ENCODE measurements at regions not wholly inside any gene's neighbourhood (a gene's known extent, or its start where the extent isn't known, plus 50 kb on each side); places are given as distances from the start of the nearest gene placed in this dataset.

DNA sequence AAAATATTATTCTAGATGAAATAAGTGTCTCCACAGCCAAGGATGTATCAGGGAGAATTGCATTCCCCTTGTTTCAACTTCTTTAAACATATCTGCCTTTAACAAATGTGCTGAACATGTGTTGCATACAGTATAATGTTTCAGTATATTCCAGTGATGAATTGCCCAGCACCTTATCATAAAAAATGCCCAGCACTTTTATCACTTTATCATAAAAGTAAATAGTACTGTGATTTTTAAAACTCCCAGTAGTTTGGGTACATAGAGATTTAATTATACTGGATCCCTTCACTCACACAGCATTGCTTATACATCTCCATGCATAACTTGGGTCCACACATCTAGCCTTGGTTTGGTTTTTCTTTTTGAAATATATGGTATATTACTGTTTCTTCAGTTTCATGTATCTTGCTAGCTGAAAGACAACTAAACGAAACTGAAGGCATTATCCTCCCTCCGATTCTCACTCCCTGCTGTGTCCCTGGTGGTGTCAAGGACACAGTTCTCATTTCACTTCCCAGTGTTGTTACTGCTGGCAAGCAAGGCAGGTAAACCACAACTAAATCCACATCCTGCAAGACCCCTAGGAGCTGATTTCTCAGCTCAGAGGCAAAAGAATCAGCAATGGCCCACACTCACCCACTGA lies 118.2 kb upstream of the SLC44A3 start:
- TF ChIP-seq, protein P1, sequence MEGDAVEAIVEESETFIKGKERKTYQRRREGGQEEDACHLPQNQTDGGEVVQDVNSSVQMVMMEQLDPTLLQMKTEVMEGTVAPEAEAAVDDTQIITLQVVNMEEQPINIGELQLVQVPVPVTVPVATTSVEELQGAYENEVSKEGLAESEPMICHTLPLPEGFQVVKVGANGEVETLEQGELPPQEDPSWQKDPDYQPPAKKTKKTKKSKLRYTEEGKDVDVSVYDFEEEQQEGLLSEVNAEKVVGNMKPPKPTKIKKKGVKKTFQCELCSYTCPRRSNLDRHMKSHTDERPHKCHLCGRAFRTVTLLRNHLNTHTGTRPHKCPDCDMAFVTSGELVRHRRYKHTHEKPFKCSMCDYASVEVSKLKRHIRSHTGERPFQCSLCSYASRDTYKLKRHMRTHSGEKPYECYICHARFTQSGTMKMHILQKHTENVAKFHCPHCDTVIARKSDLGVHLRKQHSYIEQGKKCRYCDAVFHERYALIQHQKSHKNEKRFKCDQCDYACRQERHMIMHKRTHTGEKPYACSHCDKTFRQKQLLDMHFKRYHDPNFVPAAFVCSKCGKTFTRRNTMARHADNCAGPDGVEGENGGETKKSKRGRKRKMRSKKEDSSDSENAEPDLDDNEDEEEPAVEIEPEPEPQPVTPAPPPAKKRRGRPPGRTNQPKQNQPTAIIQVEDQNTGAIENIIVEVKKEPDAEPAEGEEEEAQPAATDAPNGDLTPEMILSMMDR (conservative IDR thresholded peaks at IDR 0.05; ENCODE audit: low read depth, low read length), result no peak
- TF ChIP-seq EZH2 (IDR thresholded peaks at IDR 0.05; ENCODE audit: borderline replicate concordance, low read depth, low read length, poor library complexity, severe bottlenecking), result no peak

Measured in A673 (cell line).